Neural progenitor cell (in vitro differentiated cells): ENCODE measurements at regions not wholly inside any gene's neighbourhood (a gene's known extent, or its start where the extent isn't known, plus 50 kb on each side); places are given as distances from the start of the nearest gene placed in this dataset.

ENCODE experiments used
- CTCF ChIP-seq: fragments of 200-600 bp; sonication (generic); IDR thresholded peaks from 2 replicates; pipeline ENCODE4 v1.5.1; 2017; ENCODE audit warnings: antibody characterized with exemption, mild to moderate bottlenecking
- EZH2 ChIP-seq: fragments of 200-600 bp; sonication (generic); IDR thresholded peaks from 2 replicates; pipeline ENCODE4 v1.6.1; 2017; ENCODE audit warnings: antibody characterized with exemption, mild to moderate bottlenecking, moderate library complexity
- EZH2phosphoT487 ChIP-seq: fragments of 200-600 bp; sonication (generic); IDR thresholded peaks from 2 replicates; pipeline ENCODE4 v1.6.1; 2017; ENCODE audit warnings: antibody characterized with exemption

GRCh38 chr13:34627509-34628208 is 314.4 kb upstream of the NBEA start:
- TF ChIP-seq EZH2 (no peak), CTCF (no peak), EZH2phosphoT487 (no peak)
